ENCODE measurements at regions not wholly inside any gene's neighbourhood (a gene's known extent, or its start where the extent isn't known, plus 50 kb on each side); places are given as distances from the start of the nearest gene placed in this dataset.

DNA sequence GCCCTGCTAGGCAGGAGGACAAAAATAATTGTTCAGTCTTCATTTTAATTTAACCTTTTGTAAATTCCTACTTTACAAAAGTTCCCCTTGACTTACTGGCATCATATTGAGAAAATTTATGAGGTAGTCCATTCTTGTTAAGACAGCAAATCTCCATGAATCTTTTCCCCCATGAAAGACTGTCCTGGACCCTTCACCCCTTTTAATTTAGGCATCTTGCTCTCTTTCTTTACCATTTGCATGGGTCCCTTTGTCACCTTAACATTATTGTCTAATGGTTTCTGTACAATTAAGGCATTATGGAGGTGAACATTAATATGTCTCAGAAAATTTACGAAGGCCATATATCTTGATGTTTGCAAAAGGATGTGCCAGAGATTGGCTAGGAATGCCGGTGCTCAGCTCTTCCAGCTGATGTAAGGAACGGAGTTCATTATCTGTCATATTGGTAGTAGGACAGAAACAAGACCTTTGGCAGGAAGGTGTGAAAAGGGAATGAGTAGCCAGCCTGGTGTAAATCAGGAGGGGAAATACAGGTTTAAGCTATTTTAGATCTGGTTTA, 382.8 kb upstream of the TSHZ2 start:
- no peak for DNase-seq (ENCODE audit: extremely low read depth in 1 of 2, low read depth in 1 of 2)

DNA sequence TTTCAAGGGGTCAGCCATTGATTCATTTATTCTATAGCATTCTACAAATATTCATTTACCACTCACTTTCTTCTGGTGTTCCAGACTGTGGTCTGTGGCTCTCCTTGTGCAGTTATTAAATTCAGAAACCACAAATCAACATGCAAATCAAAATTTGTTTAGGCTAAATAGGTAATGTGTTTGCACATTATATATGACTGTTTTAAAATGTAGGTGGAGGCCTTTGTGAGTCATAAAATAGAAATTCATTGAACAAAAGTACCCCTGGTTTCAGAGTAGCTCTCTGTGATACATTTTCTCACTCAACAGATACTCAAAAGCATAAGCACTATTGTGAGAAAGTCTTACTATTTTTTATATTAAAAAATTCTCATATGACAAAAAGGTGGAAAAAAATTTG, 385.5 kb upstream of the TSHZ2 start:
- no peak for DNase-seq (ENCODE audit: extremely low read depth in 1 of 2, low read depth in 1 of 2)

DNA sequence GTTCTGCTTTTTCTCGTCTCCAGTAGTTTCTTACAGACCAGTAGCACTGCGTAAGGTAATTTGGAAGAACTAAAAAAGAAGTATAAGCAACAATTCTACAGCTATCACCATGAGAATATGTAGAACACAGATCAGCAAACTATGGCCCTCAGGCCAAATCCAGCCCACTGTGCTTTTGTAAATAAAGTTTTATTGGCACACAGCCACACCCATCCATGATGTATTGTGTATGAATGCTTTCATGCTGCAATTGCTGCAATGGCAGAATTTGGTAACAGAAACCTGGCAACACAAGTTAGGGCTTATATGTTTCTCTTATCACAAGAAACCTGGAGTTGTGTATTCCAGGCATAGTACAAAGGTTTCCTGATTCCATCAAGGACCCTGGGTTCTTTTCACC, 386.8 kb upstream of the TSHZ2 start:
- no peak for DNase-seq (ENCODE audit: extremely low read depth in 1 of 2, low read depth in 1 of 2)

DNA sequence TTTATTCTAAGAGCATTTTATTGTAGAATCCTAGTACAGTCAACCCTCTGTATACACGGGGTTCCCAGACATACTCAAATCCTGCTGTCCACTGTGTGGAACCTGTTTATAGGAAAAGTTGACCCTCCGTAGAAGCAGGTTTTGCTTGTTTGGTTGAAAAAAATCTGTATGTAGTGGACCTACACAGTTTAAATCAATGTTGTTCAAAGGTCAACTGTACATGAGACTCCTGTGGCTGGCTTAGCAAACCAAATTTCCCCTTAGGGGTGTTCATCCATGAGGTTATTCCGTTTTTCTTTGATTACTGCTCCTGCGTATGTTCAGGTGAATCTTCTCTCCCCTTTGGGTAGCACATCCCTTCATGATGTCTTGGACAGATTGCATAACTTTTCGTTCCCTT, 387.0 kb upstream of the ZFP64 start:
- no peak for DNase-seq (ENCODE audit: extremely low read depth in 1 of 2, low read depth in 1 of 2)

- no peak for DNase-seq (ENCODE audit: extremely low read depth in 1 of 2, low read depth in 1 of 2)
Observed at GRCh38 chr20:52577696-52578095, 386.1 kb upstream of the ZFP64 start.

DNA sequence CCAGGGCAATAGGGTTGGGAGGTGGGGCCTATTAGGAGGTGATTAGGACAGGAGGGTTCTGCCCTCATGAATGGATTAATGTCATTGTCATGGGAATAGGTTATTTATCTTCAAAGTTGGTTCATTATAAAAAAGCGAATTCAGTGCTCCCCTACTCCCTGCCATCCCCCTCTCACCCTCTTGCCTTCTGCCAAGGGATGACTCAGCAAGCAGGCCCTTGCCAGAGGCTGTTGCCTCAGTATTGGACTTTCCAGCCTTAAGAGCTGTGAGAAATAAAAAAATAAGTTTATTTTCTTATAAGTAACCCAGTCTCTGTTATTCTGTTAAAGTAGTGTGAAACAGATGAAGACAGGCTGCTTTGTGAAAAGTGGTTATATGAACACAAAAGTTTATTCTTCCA, 381.1 kb upstream of the ZFP64 start:
- DNase-seq (ENCODE audit: extremely low read depth in 1 of 2, low read depth in 1 of 2): no peak

DNA sequence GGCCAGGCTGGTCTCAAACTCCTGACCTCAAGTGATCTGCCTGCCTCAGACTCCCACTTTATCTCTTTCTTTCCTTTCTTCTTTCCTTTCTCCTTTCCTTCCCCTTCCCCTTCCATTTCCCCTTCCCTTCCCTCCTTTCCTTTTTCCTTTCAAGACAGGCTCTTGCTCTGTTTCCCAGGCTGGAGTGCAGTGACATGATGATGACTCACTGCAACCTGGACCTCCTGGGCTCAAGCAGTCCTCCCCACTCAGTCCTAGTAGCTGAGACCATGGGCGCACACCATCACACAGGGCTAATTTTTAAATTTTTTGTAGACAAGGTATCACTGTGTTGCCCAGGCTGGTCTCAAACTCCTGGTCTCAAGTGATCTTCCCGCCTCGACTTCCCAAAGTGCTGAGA, 377.6 kb upstream of the ZFP64 start:
- no peak for DNase-seq (ENCODE audit: extremely low read depth in 1 of 2, low read depth in 1 of 2)

DNA sequence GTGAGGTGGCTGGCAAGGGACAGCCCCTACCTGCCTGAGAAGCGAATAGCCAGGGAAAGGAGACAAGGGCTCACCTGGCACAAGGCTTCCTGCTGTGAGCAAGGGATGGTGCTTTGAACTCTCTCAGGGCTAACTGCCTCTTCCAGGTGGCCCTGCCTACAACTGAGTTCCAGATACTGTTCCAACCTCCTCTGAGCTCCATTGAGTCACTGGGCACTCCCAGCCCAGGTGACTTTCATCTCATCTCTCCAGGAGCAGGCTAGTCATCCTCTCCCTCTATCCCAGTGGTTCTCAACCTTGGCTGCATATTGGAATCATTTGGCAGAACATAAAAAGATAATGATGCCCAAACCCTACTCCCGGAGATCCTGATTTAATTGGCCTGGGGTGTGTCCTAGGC, 374.0 kb upstream of the ZFP64 start:
- DNase-seq (ENCODE audit: extremely low read depth in 1 of 2, low read depth in 1 of 2): no peak

- no peak for DNase-seq (ENCODE audit: extremely low read depth in 1 of 2, low read depth in 1 of 2)
Observed at GRCh38 chr20:52564594-52564993, 373.0 kb upstream of the ZFP64 start.

DNA sequence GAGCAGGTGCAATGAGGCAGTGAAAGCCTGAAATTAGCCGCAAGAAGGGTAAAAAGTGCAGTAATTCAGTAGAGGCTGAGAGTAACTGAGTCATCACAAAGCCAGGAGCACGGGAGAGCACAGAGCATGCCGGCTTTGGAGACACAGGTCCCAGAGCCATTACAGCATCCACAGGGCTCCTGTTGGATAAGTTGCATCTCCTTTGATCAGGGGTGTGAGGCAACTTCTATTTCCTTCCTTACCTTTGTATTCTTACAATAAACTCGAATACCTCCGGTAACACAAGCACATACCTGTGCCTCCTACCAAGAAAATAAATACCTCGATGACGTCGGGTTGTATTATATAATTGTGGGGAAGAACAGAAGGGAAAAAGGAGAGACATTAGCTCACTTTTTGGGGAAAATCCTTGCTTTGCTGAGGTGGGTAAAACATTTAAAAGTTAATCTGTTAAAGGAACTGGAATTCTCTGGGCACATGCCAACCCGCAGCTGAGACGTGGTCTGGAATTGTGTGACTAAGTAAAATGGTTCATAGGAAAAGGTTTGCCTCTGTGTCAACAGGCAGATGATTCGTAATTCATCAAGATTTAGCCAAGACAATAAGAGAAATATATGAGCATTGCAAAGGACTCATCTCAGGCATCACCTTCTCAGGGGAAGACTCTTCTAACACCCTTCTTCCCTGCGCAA, 360.7 kb upstream of the ZFP64 start:
- DNase-seq (ENCODE audit: extremely low read depth in 1 of 2, low read depth in 1 of 2): no peak

GRCh38 chr20:52542131-52542530, 350.6 kb upstream of the ZFP64 start:
- no peak for DNase-seq (ENCODE audit: extremely low read depth in 1 of 2, low read depth in 1 of 2)

GRCh38 chr20:52540509-52540908, 348.9 kb upstream of the ZFP64 start:
- no peak for DNase-seq (ENCODE audit: extremely low read depth in 1 of 2, low read depth in 1 of 2)

DNA sequence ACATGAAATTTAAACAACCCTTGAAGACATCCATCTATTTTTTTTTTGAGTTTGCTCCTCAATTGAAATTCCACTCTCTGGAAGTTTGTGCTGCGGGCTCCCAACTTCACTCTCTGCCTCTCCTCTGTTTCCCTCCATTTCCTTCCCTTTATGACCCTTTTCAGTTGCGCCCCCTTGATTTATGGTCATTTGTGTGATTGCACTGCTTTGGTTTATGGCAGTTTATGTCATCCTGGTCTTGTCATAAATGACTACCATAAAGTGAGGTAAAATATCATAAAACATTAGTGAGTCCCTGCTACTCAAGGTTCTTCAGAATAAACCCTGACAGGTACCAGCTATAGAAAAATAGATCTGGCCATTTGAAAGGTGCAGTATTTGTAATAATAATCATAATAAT, 348.3 kb upstream of the ZFP64 start:
- no peak for DNase-seq (ENCODE audit: extremely low read depth in 1 of 2, low read depth in 1 of 2)

DNA sequence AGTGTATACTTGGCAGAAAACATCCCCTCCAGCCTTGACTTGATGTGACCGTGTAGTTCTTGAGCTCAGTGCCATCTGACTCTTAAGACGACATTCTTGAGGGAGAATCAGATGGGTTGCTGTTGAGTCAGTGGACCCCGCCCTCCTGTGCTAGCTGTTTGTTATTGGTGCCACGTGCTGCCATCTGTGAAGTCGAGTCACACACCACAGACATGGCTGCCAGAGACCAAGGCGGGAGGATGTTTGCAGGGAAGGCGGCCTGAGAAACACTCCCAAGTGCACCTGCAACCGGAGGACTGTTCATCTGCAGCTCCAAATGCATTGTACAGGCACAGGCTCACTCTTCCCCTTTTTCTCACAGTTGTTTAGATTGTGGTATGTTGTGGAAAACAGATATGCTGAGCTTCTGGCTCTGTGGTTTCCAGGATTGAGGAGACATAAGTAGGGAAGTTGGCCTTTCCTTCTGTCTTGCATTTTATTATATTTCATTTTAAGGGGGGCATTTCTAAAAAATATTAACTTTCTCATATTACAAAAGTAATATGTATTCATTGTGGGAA, 345.3 kb upstream of the ZFP64 start:
- no peak for DNase-seq (ENCODE audit: extremely low read depth in 1 of 2, low read depth in 1 of 2)

GRCh38 chr20:52536040-52536439, 344.5 kb upstream of the ZFP64 start:
- no peak for DNase-seq (ENCODE audit: extremely low read depth in 1 of 2, low read depth in 1 of 2)

- no peak for DNase-seq (ENCODE audit: extremely low read depth in 1 of 2, low read depth in 1 of 2)
Observed at GRCh38 chr20:52534616-52535015, 343.0 kb upstream of the ZFP64 start.

DNA sequence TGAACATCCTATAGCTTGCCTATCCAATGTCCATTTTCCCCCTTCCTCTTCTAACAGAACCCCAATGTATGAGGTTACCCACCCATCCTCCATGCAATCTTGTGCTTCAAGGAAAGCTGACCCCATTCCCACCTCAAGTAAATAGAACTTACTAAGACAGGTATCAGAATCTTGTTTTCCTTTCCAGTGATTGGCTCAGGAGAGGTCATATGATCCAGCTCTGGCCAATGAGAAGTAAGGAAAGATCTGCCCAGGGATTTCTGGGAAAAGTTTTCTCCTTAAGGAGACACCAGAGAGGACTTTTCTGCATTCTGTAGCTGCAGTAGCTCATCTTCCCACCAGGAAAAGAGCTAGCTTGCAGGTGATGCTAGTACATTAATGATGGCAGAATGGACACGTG, 341.8 kb upstream of the ZFP64 start:
- DNase-seq (ENCODE audit: extremely low read depth in 1 of 2, low read depth in 1 of 2): no peak

GRCh38 chr20:52532674-52533073, 341.1 kb upstream of the ZFP64 start:
- DNase-seq (ENCODE audit: extremely low read depth in 1 of 2, low read depth in 1 of 2): no peak

GRCh38 chr20:52530571-52530970, 339.0 kb upstream of the ZFP64 start:
- no peak for DNase-seq (ENCODE audit: extremely low read depth in 1 of 2, low read depth in 1 of 2)

DNA sequence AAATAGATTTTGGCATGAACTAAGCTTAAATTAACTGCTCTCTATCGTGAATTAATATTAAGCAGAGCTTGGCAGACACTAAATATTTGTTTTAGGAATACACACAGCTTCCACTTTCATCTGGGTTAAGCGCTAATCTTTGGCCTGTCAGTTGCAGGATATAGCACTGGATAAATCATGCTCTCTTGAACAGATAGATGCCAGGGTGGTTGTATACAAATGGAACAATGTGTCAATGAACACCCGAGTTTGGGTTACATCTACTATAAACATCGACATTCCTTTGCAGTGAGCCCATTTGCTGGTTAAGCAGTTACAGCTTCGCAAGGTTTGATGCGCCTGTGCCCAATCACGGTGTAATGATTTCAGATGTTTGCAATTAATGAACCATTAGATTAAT, 338.2 kb upstream of the ZFP64 start:
- no peak for DNase-seq (ENCODE audit: extremely low read depth in 1 of 2, low read depth in 1 of 2)

- no peak for DNase-seq (ENCODE audit: extremely low read depth in 1 of 2, low read depth in 1 of 2)
Observed at GRCh38 chr20:52524861-52525260, 333.3 kb upstream of the ZFP64 start.

DNA sequence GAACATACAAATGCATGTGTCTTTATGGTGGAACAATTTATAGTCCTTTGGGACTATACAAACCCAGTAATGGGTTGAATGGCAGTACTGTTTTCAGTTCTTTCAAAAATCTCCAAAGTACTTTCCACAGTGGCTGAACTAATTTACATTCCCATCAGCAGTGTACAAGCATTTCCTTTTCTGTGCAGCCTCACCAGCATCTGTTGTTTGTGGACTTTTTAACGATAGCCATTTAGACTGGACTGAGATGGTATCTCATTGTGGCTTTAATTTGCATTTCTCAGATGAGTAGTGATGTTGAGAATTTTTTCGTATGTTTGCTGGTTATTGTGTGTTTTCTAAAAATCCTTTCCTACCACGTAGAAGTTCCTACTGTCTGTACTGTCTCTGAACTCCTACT, 327.2 kb upstream of the ZFP64 start:
- no peak for DNase-seq (ENCODE audit: extremely low read depth in 1 of 2, low read depth in 1 of 2)

DNA sequence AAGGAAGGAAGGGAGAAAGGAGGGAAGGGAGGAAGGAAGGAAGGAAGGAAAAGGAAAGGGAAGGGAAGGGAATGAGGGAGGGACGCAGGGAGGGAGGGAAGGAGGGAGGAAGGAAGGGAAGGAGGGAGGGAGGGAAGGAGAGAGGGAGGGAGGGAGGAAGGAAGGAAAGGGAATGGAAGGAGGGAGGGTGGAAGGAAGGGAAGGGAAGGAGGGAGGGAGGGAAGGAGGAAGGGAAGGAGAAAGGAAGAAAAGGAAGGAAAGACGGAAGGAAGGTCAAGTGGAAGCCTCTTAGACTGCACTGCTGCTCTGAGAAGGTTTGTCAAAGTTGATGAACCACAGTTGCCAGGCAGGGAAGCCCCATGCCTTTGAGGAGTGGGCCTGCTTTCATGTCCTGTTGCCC, 324.3 kb upstream of the ZFP64 start:
- DNase-seq (ENCODE audit: extremely low read depth in 1 of 2, low read depth in 1 of 2): no peak
